ENCODE measurements at regions not wholly inside any gene's neighbourhood (a gene's known extent, or its start where the extent isn't known, plus 50 kb on each side); places are given as distances from the start of the nearest gene placed in this dataset.

DNA sequence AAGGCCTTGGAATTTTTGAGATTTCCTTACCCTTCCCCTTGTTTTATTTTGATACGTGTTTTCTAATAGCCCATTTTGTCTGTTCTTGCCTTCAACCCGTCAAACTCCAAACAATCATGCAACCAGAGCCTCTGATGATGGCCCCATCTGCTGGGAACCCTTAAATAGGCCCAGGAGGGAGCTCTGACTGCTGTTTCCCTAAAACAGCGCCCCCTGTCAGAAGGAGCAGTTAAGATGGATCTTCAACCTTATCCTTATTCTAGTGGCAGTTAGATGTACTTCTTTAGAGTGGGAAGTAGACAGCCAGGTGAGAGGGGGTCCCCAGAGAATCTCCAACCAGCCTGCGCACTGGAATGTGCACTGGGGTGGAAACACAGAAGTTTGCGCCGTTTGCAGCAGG, 1031.0 kb upstream of the PCDH9 start:
- DNase-seq (ENCODE audit: extremely low spot score, insufficient read length, low read depth) (no peak), FAIRE-seq (no peak)

DNA sequence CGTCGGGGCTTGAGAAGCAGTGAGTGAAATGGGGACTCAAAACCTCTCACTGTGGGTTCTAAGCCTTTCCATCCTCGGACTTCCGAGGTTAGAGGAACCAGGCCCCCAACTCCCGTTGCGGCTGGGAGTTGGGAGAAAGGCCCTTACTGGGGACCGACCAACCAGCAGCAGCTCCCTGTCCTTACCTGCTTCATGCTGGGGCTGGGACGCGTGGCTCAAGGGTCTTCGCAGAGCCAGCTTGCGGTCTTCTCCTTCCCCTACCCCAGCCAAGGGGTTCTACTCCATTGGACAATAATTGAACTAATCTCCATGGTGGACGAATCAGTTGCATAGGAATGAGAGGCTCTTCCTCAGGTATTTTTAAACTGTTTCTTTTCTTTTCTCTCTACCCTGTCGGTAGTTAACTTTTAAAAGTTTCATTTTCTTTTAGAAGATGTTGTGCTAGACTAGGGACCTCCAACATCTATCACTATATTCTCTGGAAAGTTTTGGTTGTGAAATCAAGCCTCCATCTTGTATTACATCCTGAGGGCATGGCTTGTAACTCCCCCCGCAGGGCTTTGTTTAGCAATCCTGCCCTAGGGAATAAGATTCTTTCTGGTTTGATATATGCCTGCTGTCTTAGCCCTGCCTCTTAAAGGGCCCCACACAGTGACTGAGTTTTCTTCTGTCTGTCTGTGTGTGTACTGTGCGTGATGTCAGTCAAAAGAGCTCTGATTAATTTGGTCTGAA, 1027.1 kb upstream of the PCDH9 start:
- FAIRE-seq (no peak), DNase-seq (ENCODE audit: extremely low spot score, insufficient read length, low read depth) (no peak)

DNA sequence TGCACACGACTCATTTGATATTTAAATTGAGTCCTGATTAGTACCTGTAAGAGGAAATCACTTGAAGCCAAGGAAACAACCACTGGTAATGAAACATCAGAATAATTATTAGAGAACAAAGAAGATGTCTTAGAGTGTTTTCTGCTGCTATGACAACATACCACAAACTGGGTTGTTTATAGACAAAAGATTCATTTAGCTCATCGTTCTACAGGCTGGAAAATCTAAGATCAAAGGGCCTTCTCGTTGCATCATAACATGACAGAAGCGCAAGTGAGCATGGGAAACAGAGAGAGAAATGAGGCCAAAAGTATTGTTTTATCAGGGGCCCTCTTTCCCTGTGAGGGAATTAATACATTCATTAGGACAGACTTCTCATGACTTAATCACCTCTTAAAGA, 1024.0 kb upstream of the PCDH9 start:
- no peak for DNase-seq (ENCODE audit: extremely low spot score, insufficient read length, low read depth)
- no peak for FAIRE-seq

DNA sequence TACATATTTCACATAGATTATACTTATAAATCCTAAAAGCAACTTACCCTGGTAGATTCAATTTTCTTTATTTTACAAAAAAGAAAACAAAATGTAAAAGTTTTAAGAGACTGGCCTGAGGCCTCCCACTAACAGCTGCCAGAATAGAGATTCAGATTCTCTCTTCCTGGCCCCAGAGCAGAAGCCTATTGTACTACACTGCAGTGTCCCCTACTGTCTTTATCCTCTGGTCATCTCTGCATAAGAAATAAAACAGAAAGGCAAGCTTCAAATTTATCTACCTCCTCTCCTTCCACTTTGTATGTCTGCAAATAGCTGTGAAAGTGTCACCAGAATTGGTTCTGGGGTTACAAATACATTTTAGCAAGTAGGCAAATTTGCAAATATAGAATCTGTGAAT, 1004.1 kb upstream of the PCDH9 start:
- DNase-seq (ENCODE audit: extremely low spot score, insufficient read length, low read depth) (no peak), FAIRE-seq (no peak)

DNA sequence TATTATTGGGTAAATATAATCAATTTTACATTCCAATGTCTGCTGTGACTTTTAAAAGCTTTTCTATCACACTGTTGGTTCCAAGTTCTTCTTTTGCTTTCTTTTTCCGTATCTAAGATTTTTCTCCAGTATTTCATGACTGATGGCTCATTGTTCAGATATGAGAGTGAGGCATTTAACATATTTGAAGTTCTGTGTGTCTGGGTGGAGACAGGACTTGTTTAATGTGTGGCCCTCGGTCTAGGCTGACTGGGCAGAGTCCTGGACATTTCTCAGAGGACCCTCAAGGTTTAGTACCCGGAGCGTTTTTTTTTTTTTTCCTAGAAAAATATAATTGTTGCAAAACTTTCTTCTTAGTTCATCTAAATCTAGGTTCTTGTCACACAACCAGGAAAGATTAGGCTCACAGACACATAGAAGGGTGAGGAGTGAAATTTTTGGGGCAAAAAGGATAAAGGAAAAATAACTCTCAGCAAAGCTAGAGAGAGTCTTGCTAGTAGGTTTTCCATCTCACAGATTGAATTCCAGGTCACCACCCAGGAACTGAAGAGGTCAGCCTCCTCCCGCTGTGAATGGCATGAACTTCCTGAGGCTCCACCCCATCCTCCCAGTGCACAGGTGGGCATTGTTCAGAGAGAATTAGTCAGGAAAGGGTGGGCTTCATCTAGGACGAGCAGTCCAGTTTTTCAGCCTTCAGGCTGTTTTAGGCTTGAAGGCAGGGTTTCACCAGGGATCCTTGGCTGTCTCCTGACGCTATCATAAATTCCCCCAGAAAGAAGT, 1002.4 kb upstream of the PCDH9 start:
- FAIRE-seq (no peak), DNase-seq (ENCODE audit: extremely low spot score, insufficient read length, low read depth) (no peak)

DNA sequence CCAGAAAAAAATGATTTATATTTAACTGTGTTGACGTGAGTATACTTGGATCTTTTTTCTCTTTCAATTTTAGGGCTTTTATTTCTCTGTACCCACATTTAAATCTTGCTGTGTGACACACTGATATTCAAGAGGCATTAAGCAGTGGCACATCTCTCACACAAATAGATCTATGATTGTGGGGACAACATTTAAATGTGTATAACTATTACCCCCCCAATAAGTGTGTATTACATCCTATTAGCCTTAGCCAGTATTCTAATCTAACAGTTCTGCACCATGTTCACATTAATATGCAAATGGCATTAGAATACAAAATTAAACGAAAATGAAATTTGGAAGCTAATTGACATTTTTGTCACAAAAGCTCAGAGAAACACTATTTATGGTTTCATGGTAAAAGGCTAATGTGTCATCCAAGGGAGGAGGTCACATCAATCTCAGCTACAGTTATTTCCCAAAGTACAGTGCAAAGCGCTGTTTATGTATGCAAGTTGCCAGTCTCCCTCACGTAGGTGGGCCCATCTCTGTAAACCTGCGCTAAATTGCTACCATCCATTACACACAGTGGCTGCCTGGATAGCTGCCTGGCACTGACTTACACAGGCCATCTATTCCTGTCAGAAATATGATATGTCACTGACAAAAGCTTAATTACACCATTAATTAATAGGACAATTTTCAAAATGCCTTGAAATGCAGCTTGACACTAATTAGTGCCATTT, 984.7 kb upstream of the PCDH9 start:
- DNase-seq (ENCODE audit: extremely low spot score, insufficient read length, low read depth) = no peak
- FAIRE-seq = no peak

DNA sequence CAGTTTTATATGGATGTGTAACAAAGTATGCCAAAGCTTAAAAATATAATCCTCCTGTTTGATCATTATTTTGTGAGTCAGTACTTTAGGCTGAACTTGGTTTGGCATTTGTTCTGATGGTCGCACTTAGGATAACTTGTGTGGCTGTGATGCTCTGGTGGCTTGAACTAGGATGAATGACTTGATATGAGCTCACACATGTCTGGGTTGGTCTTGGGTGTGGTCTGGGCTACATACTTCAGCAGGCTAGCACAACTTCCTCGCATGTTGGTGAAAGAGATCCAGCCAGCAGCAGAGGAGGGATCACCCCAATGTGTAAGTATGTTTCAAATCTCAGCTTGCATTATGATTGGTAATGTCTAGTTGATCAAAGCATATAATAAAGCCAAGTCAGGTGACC, 969.1 kb upstream of the PCDH9 start:
- FAIRE-seq (no peak), DNase-seq (ENCODE audit: extremely low spot score, insufficient read length, low read depth) (no peak)

DNA sequence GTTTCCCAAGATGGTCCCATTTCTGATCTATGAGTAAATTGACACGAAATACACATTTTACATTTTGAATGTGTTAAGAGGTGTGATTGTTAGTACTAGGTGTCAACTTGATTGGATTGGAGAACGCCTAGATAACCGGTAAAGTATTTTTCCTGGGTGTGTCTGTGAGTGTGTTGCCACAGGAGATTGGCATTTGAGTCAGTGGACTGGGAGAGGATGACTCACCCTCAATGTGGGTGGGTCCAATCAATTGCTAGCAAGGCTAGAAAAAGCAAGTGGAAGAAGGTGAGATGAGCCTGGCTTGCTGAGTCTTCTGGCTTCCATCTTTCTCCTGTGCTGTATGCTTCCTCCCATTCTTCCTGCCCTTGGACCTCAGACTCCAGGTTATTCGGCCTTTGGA, 960.7 kb upstream of the PCDH9 start:
- no peak for FAIRE-seq
- DNase-seq (ENCODE audit: extremely low spot score, insufficient read length, low read depth) = no peak

DNA sequence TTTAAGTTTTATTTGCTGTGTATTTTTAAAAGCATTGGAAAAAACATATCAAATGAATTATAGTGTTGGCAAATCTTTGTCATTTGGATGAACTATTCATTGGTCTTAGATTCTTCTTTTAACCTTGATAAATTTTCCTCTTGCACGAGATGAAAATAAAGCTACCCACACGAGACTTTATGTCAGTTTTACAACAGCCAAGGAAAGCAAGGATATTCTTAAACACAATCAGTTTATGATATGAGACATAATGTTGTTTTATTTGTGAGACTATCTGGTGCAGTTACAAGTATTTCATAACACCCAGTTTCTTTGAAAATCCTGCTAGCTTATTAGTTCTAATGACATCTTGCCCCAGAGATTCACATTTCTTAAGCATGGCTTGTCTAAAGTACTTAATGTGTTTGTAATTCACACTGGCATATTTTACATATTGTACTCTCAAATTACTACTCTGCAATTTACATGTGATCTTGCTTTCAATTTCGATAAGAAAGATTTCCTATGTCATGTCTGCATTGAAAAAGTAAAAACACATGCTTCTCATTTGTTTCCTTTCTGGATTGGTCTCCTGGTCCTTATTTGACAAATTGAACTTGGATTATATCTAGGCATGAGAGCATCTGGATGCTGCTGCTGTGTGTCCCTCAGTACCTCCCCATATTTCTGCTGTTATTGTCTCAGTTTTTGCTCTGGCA, 955.5 kb upstream of the PCDH9 start:
- FAIRE-seq (no peak), DNase-seq (ENCODE audit: extremely low spot score, insufficient read length, low read depth) (no peak)

DNA sequence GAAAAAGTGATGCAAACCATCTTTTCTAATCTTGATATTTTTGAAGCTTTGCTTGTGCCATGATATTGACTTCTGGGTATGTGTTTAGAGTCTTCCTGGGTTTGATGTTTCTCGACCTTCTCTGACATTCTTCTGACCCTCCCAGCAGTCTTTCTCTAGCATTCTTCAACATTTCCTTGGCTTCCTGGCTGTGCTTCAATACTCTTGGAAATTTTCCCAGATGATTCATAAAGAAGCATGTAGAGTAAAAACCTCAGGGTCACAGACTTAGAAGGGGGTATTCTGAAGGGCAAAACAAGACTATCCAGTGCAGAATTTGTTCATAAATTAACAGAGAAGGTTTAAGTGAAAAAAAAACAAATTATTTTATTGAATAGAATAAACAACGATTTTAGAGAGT, 946.3 kb upstream of the PCDH9 start:
- no peak for FAIRE-seq
- no peak for DNase-seq (ENCODE audit: extremely low spot score, insufficient read length, low read depth)

DNA sequence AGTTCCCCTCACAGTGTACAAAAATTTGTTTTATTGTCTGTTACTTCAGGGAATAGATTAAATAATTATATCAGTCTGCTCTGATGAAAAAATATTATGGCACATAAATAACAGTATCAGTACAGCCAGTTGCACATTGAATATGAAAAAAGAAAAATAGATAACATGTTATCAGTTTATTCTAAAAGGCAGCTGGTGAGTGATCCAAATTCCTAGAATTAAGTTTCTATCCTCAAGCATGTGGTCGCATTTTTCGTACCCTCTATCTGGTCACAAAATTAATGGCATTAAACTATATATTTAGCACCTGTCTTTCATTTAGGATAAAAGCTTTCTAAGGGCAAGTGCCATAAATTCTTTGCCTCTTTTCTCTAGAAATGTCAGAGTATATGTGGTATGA, 944.8 kb upstream of the PCDH9 start:
- FAIRE-seq (no peak), DNase-seq (ENCODE audit: extremely low spot score, insufficient read length, low read depth) (no peak)

DNA sequence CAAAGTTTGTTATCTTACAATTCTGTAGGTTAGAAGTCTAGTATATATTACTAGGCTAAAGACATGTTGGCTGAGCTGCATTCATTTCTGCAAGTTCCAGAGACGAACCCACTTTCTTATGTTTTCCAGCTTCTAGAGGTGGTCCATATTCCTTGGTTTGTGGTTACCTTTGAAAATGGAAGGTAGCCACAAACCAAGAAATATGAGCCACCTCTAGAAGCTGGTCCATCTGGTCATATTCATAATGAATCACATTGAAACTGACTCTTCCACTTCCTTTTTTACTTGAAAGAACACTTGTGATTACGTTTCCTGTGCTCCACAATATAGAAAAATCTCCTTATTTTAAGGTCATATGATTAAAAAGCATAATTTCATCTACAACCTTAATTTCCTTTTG, 943.0 kb upstream of the PCDH9 start:
- DNase-seq (ENCODE audit: extremely low spot score, insufficient read length, low read depth) (no peak), FAIRE-seq (no peak)

DNA sequence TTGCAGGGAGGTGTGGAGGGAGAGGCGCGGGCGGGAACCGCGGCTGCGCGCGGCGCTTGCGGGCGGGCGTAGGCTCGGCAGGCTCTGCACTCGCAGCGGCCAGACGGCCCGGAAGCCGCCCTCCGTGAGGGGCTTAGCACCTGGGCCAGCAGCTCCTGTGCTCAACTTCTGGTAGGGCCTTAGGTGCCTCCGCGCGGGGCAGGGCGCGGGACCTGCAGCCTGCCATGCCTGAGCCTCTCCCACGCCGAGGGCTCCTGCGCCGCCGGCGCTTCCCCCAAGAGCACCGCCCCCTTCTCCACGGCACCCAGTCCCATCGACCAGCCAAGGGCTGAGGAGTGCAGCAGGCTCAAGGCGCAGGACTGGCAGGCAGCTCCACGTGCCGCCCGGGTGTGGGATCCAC, 940.8 kb upstream of the PCDH9 start:
- no peak for DNase-seq (ENCODE audit: extremely low spot score, insufficient read length, low read depth)
- no peak for FAIRE-seq

DNA sequence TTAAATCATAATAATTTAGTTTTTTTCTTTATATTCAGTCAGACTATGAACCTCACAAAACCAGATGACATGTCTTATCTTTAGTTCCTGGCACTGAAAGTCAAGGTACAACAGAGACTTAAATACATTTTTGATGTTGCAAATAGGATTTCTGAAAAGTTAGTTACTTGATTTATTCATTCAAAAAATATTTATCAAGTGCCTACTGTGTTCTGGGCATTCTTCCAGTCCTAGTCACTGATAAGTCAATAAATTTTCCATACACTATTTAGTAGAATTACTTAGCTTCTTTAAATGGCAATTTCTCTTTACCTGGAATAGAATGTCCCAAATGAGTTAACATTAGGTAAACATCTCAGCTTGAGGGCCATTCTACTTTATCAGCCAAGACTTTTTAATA, 938.3 kb upstream of the PCDH9 start:
- DNase-seq (ENCODE audit: extremely low spot score, insufficient read length, low read depth) (no peak), FAIRE-seq (no peak)

DNA sequence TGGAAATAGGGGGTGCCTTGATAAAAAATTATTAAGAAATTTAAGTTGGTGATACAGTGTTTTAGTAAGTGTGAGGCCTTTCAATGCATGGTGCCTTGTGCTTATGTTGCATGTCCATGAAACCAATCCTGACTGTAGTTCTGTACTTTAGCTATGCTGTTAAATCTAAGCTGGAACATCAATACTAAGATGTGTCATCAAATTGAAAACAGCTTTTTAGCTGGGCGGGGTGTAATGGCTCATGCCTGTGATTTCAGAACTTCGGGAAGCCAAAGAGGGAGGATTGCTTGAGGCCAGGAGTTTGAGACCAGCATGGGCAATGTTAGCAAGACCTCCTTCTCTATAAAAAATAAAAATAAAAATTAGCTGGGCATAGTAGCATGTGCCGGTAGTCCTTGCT, 930.3 kb upstream of the PCDH9 start:
- DNase-seq (ENCODE audit: extremely low spot score, insufficient read length, low read depth) (no peak), FAIRE-seq (no peak)

DNA sequence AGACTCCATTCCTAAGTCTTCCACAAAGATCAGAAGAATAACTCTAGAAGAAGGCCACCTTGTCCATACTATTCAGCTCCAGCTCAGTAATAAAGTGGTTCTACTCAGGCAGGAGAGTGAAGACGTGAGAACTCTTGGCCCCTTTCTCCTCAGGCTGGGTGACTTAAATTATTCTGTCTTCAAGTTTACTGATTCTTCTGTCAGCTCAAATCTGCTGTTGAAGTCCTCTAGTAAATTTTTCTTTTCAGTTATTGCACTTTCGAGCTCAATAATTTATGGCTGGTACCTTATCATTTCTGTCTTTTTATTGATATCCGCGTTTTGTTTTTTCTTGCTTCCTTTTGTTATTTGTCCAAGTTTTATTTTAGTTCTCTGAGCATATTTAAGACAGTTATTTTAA, 922.3 kb upstream of the PCDH9 start:
- FAIRE-seq (no peak), DNase-seq (ENCODE audit: extremely low spot score, insufficient read length, low read depth) (no peak)

DNA sequence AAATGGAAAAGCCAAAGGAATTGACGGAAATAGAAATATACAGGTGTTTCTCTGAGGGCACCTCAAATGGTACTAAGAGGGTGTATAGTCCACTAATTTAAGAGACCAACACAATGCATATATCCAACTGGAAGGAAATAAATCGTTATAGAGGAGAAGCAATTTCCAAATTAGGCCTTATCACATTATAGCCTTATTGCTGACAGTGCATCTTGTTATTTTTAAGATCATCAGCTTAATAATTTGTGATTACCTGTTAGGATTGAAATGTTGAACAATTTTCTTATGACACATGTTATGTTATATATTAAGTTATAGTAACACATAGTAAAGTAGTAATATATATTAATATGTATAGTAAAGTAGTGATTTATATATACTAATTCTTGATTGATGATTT, 915.7 kb upstream of the PCDH9 start:
- FAIRE-seq = no peak
- no peak for DNase-seq (ENCODE audit: extremely low spot score, insufficient read length, low read depth)

DNA sequence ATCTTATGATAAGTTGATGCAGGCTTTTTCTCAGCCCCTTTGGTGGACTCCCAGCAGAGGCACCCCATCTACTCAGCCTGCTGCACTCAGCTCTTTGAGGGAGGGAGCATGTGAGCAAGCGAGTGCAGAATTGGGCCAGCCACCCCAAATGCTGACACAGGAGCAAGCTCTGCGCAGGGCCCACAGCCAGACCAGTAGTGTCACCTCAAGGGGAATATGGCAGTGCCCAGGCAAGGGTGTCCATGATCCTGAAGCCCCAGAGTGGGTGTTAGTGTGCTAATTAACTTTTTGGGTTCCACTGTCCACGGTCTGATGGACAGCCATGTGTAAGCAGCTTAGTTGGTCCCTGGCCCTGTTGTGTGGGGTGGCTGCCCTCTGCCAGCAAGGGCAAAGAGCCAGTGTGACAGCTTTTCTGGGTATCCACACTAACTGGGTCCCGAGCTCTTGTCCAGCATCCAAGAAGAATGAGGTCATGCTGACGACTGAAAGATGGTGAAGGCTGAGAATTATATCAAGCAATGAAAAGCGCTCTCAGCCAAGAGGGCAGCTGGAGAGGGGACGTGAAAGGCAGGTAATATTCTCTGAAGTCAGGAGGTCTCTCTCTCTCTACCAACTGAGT, 898.3 kb upstream of the PCDH9 start:
- DNase-seq (ENCODE audit: extremely low spot score, insufficient read length, low read depth) = no peak
- FAIRE-seq = no peak

DNA sequence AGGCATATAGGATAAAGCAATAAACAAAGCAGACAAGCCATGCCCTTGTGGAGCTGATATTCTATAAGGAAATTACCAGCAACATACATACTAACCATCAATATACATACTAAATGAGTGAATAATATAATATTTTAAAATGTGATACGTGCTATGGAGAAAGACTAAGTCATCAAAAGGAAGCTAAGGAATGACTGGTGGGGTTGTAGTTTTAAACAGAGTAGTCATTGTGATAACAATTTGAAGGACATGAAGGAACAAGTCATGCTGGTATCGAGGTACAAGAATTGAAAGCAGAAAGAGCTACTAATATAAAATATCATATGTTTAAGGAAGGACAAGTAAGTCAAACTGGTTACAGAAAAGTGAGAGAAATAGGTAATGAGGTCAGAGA, 894.9 kb upstream of the PCDH9 start:
- FAIRE-seq = no peak
- DNase-seq (ENCODE audit: extremely low spot score, insufficient read length, low read depth) = no peak

DNA sequence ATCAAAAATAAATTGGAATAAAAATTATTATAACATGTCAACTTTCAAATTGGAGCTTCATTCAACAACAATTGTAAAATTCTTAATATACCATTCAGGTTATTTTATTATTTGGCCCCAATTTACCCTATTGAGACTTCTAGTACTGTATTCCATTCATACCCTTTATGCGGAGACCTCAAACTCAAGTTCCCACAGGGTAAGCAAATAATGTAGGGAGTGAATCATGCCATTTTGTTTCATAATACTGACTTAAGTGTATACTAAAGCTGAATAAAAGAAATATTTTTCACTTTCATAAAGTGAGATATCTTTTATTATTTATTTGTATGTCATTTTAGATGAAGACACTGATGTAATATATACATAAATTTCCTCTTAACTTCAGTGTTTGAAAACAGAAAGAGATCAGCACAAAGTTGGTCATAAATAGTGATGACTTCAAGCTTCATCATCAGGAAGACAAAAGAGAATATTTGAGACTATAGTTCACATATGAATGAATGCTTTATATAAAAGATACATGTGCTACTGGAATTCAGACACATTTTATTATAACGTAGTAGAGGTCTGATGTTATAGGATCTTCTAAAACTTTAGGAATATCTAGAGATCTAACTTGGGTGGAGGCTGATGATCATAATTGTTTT, 894.4 kb upstream of the PCDH9 start:
- no peak for DNase-seq (ENCODE audit: extremely low spot score, insufficient read length, low read depth)
- FAIRE-seq = no peak
